Keratinocyte (primary cell): ENCODE measurements at regions not wholly inside any gene's neighbourhood (a gene's known extent, or its start where the extent isn't known, plus 50 kb on each side); places are given as distances from the start of the nearest gene placed in this dataset.

ENCODE experiments used
- DNase-seq: peaks from one replicate; pipeline ENCODE4 v3.0.0-alpha.2; 2011; ENCODE audit warnings: low read depth, missing footprints, low spot score
- FAIRE-seq: peaks from 2 replicates; lab custom pipeline; 2011; peaks lifted over from hg19 to GRCh38; lab: Jason Lieb, UNC
- H2AFZ ChIP-seq: 2 replicates; pipeline ENCODE4 v1.6.0; 2012; ENCODE audit warnings: low read length, control low read depth, inconsistent platforms; ENCODE audit not compliant: control insufficient read depth
- H3K27ac ChIP-seq: 2 replicates; pipeline ENCODE4 v1.5.1; 2011; ENCODE audit warnings: low read length; ENCODE audit not compliant: control insufficient read depth, insufficient read depth
- H3K27me3 ChIP-seq: 3 replicates; pipeline ENCODE4 v1.6.0; 2011; ENCODE audit warnings: low read length; ENCODE audit not compliant: control insufficient read depth, insufficient read depth; ENCODE audit errors: extremely low read depth
- H3K36me3 ChIP-seq, 2 experiments: 2 replicates in 1 of 2; 3 replicates in 1 of 2; pipeline ENCODE4 v1.5.1; 2011; ENCODE audit warnings: low read length in 2 of 2, mild to moderate bottlenecking in 1 of 2; ENCODE audit not compliant: control insufficient read depth in 2 of 2, insufficient read depth in 2 of 2; ENCODE audit errors: extremely low read depth in 1 of 2
- H3K4me1 ChIP-seq: 3 replicates; pipeline ENCODE4 v1.5.1; 2011; ENCODE audit warnings: low read length; ENCODE audit not compliant: control insufficient read depth, insufficient read depth; ENCODE audit errors: extremely low read depth
- H3K4me2 ChIP-seq: 3 replicates; pipeline ENCODE4 v1.6.0; 2011; ENCODE audit warnings: low read depth, low read length; ENCODE audit not compliant: control insufficient read depth, insufficient read depth; ENCODE audit errors: extremely low read depth
- H3K4me3 ChIP-seq, 3 experiments: fragments of 200-600 bp in 1 of 3; sonication (generic) in 1 of 3; 2 replicates in 2 of 3; 3 replicates in 1 of 3; pipeline ENCODE4 v1.5.1; 2011 to 2016; ENCODE audit warnings: low read length in 3 of 3, mild to moderate bottlenecking in 3 of 3, control low read depth in 2 of 3, inconsistent platforms in 1 of 3, low read depth in 1 of 3, mixed read lengths in 1 of 3, mixed run types in 1 of 3, moderate library complexity in 1 of 3; ENCODE audit not compliant: control insufficient read depth in 2 of 3, insufficient read depth in 2 of 3; ENCODE audit errors: extremely low read depth in 1 of 3
- H3K79me2 ChIP-seq: 2 replicates; pipeline ENCODE4 v1.6.0; 2012; ENCODE audit warnings: low read length; ENCODE audit not compliant: control insufficient read depth, insufficient read depth
- H3K9ac ChIP-seq: 3 replicates; pipeline ENCODE4 v1.6.0; 2011; ENCODE audit warnings: low read length; ENCODE audit not compliant: control insufficient read depth, insufficient read depth; ENCODE audit errors: extremely low read depth
- H3K9me1 ChIP-seq: 3 replicates; pipeline ENCODE4 v1.6.0; 2011; ENCODE audit warnings: low read length; ENCODE audit not compliant: control insufficient read depth, insufficient read depth; ENCODE audit errors: extremely low read depth
- H3K9me3 ChIP-seq: 2 replicates; pipeline ENCODE4 v1.5.1; 2012; ENCODE audit warnings: low read depth, low read length; ENCODE audit not compliant: control insufficient read depth
- H4K20me1 ChIP-seq: 3 replicates; pipeline ENCODE4 v1.6.0; 2011; ENCODE audit warnings: low read length; ENCODE audit not compliant: control insufficient read depth, insufficient read depth; ENCODE audit errors: extremely low read depth
- EZH2 ChIP-seq: IDR thresholded peaks from one replicate; pipeline ENCODE4 v1.6.1; 2012; ENCODE audit warnings: inconsistent platforms, mild to moderate bottlenecking, low read length, moderate library complexity
- dilution Hi-C: fragments of 300-500 bp; cut with MboI; formaldehyde crosslinking; loops from one replicate; pipeline ENCODE4 v1.7.0; 2020; ENCODE audit warnings: low sequenced_read_pairs; ENCODE audit not compliant: extremely low pct_ligation_motif_present
- TF ChIP-seq, protein P1 (sequence below), 3 experiments: IDR thresholded peaks in 1 of 3; conservative IDR thresholded peaks in 1 of 3; optimal IDR thresholded peaks in 1 of 3; 2 replicates in 2 of 3; 3 replicates in 1 of 3; pipeline versions ENCODE3 to v1.5.1; 2011; ENCODE audit warnings: low read length in 3 of 3, mild to moderate bottlenecking in 3 of 3, moderate library complexity in 2 of 3, control low read depth in 1 of 3, inconsistent platforms in 1 of 3; ENCODE audit not compliant: insufficient read depth in 2 of 3; ENCODE audit errors: extremely low read depth in 1 of 3

DNA sequence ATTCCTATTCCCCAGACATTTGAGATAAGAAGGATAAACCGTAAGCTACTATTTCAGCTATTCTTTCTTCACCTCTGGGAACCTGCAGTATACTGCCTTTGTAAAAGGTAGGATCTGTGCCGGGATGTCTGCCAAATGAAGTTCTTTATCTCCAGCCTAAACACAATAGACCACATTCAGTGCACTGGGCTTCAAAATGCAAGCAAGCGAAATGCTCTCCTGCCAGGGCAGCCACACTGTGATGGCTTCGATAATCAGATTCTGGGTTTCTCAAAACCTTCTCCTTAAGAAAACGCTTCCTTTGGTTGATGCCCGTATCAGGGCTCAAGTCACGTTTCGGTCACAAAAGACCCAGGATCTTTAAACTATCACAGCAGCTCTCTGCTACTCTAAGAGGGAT is 299.5 kb upstream of the B3GAT1 start:
- Histone ChIP-seq H3K9ac (no peak overlapping the region), H3K4me3 (no peak overlapping the region), H3K79me2 (no peaks in the 10 kb centered on the region), H3K9me1 (no peaks in the 10 kb centered on the region), H3K36me3 (no peaks in the 10 kb centered on the region), H3K4me1 (no peaks in the 10 kb centered on the region), H2AFZ (no peak overlapping the region), H3K27ac (no peak overlapping the region), H4K20me1 (no peaks in the 10 kb centered on the region), H3K4me2 (no peak overlapping the region), H3K9me3 (no peaks in the 10 kb centered on the region), H3K27me3 (no peaks in the 10 kb centered on the region)
- TF ChIP-seq EZH2 = no peak
- TF ChIP-seq, protein P1, sequence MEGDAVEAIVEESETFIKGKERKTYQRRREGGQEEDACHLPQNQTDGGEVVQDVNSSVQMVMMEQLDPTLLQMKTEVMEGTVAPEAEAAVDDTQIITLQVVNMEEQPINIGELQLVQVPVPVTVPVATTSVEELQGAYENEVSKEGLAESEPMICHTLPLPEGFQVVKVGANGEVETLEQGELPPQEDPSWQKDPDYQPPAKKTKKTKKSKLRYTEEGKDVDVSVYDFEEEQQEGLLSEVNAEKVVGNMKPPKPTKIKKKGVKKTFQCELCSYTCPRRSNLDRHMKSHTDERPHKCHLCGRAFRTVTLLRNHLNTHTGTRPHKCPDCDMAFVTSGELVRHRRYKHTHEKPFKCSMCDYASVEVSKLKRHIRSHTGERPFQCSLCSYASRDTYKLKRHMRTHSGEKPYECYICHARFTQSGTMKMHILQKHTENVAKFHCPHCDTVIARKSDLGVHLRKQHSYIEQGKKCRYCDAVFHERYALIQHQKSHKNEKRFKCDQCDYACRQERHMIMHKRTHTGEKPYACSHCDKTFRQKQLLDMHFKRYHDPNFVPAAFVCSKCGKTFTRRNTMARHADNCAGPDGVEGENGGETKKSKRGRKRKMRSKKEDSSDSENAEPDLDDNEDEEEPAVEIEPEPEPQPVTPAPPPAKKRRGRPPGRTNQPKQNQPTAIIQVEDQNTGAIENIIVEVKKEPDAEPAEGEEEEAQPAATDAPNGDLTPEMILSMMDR (optimal IDR thresholded peaks at IDR 0.05 in 1 of 3, IDR thresholded peaks at IDR 0.05 in 1 of 3, conservative IDR thresholded peaks at IDR 0.05 in 1 of 3; ENCODE audit: extremely low read depth in 1 of 3, insufficient read depth in 2 of 3, low read length in 3 of 3) = no peak
- DNase-seq = no peak
- dilution Hi-C loops = no loop called here
- no peak for FAIRE-seq

DNA sequence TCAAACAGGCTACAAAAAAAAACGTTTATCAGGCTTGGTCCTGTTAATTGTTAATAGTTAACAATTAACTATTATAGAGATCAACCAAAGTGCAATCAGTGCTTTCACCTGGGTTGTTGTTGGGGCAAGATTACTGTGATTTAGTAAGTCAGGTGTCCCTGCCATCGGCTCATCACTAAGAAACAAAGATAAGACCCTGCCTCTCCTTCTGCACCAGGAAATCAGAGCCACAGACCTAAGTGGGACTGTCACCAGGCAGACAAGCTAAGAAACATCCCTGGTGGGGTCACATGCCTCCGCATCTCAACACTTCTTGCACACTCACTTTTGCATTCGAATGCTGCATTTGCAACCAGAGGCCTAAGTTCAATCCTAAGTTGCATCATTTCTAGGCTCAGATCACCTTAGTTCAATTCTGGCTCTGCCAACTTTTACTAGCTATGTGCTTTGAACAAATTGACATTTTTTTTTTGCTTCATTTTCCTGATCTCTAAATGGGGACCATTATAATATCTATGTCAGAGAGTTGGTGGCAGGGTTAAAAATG is 298.9 kb upstream of the B3GAT1 start:
- Histone ChIP-seq H3K4me1 (no peaks in the 10 kb centered on the region), H3K9me3 (no peaks in the 10 kb centered on the region), H3K9ac (no peak overlapping the region), H3K9me1 (no peaks in the 10 kb centered on the region), H3K27ac (no peak overlapping the region), H3K79me2 (no peaks in the 10 kb centered on the region), H3K4me3 (no peak overlapping the region), H3K36me3 (no peaks in the 10 kb centered on the region), H3K27me3 (no peaks in the 10 kb centered on the region), H3K4me2 (no peak overlapping the region), H2AFZ (no peak overlapping the region), H4K20me1 (no peaks in the 10 kb centered on the region)
- FAIRE-seq = no peak
- no peak for DNase-seq
- dilution Hi-C loops = no loop called here
- no peak for TF ChIP-seq EZH2
- TF ChIP-seq, protein P1 (optimal IDR thresholded peaks at IDR 0.05 in 1 of 3, IDR thresholded peaks at IDR 0.05 in 1 of 3, conservative IDR thresholded peaks at IDR 0.05 in 1 of 3; ENCODE audit: extremely low read depth in 1 of 3, insufficient read depth in 2 of 3, low read length in 3 of 3) = no peak
